NCI-H1417 (cell line): ENCODE measurements at regions not wholly inside any gene's neighbourhood (a gene's known extent, or its start where the extent isn't known, plus 50 kb on each side); places are given as distances from the start of the nearest gene placed in this dataset.
"Not testable (repeated sequence)": the region's sequence is repeated elsewhere in the genome, so short reads cannot be mapped to it uniquely, and the experiment has no call there.

Source experiments
- DNase-seq, 3 experiments: peaks; one replicate each; lab custom pipeline; 2025; lab: John Stamatoyannopoulos, UW

- DNase-seq, result peak in 1 of 3 experiments; percentile 2
Measured at GRCh38 chr1:58251430-58252073, 295.0 kb downstream of the OMA1 start.

GRCh38 chr1:58250587-58250948 is 296.0 kb downstream of the OMA1 start:
- no peak for DNase-seq

GRCh38 chr1:58249737-58250586 is 296.6 kb downstream of the OMA1 start:
- peak in 2 of 3 experiments; percentile 77 to 79 for DNase-seq

- DNase-seq, result peak in 1 of 3 experiments; percentile 61
Measured at GRCh38 chr1:58249388-58249736, 297.2 kb downstream of the OMA1 start.

DNA sequence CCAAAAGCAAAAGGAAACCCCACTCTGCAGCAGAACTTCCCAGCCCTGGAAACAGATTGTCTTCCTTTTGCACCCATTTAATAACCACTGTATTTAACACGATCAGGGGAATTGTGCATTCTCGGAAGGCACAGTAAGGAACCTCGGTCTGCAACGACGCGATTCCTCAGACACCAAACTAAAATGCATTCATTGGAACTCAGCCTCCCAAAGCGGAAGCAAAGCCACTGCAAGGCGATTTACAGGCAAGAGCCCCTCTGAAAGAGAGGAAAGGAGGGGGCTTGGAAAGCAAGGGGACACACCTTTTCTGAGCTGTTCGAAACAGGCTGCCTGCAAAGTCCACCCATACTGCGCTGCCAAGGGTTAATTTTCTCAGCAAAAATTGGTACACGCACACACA is 297.7 kb downstream of the OMA1 start:
- peak in 2 of 3 experiments; percentile 16 to 33 for DNase-seq

GRCh38 chr1:58248072-58248471 is 298.5 kb downstream of the OMA1 start:
- no peak for DNase-seq

GRCh38 chr1:58246549-58246948 is 300.0 kb downstream of the OMA1 start:
- no peak for DNase-seq

DNA sequence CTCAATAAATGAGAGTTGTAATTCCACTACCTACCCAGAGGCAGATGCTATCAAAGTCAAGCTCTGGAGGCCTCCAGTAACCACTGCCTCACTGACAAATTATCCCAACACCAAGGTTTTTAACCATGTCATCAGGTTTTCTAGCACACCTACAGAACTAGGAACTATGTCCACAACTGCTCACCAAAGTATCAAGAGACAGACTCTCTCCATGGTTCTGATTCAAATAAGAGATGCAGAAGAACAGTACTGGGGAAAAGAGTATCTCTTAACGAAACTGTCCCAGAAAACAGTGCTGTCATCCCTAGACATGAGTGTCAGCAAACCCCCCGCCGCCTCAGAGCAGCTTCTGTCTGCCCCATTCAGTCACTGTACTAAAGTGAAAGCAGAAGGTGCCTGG is 301.7 kb downstream of the OMA1 start:
- no peak for DNase-seq

- no peak for DNase-seq
Measured at GRCh38 chr1:58238846-58239245, 307.7 kb downstream of the OMA1 start.

GRCh38 chr1:58233729-58234128 is 312.8 kb downstream of the OMA1 start:
- DNase-seq, result no peak

DNA sequence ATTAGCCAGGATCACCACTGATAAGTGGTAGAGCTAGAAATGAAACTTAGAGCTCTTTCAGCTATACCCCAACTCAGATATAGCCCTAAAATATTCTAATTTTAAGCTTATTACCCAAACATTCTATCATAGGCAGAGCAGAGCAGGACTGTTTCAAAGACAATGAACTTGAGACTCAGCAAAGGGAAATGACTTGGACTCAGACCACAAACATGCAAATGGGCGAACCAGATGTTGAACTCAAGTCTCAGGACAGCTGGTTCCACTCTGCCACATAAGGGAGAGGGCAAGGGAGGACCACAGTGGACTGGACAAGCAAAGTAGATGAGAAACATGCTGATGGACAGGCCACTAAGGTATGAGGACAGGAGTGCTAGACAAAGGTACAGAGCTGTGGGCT is 315.3 kb downstream of the OMA1 start:
- no peak for DNase-seq

DNA sequence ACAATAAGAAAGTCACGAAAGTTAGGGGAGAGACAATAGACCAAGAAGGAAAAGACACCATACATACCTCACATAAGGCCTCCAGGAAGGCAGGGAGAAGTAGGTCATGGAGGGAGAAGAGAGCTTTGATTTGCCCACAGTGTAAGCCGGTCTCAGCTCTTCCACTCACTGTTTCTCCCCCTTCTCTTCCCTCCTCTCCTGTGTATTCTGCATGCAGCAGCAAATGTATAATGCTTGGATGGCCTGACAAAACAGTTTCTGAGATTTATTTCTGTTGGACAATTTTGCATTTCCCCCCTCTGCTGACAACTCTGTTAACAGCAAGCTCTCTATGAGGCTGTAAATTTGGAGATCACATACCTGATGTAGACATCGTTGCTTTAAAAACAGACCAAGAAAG is 318.9 kb downstream of the OMA1 start:
- no peak for DNase-seq

GRCh38 chr1:58223522-58223921 is 323.0 kb downstream of the OMA1 start:
- DNase-seq, result no peak

GRCh38 chr1:58220836-58221472 is 325.6 kb downstream of the OMA1 start:
- no peak for DNase-seq

DNA sequence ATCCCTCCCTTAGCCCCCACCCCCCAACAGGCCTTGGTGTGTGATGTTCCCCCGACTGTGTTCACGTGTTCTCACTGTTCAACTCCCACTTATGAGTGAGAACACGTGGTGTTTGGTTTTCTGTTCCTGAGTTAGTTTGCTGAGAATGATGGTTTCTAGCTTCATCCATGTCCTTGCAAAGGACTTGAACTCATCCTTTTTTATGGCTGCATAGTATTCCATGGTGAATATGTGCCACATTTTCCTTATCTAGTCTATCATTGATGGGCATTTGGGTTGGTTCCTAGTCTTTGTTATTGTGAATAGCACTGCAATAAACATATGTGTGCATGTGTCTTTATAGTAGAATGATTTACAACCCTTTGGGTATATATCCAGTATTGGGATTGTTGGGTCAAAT is 330.4 kb downstream of the OMA1 start:
- DNase-seq, result not testable (repeated sequence)

- DNase-seq, result no peak
Measured at GRCh38 chr1:58214674-58215073, 331.9 kb downstream of the OMA1 start.

- peak in 2 of 3 experiments; percentile 29 to 71 for DNase-seq
Measured at GRCh38 chr1:58211869-58212268, 334.7 kb downstream of the OMA1 start.

DNA sequence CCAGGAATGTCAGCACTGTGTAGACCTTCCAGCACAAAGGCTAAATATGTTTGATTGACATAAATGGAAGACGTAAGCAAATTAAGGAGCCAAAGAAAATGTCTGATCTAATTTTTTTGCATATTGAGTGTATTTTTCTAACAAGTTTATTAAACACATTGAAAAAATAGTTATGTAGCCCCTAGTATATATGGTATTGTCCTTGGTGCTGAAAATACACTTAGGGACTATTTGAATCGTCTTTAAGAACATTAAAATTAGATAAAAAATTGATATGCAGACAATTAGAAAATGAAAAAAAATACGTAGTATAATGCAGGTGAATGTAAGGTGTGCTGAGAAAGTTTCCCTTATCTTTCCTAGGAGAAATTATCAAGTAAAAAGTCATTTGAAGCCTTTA is 337.0 kb downstream of the OMA1 start:
- no peak for DNase-seq

GRCh38 chr1:58206749-58207148 is 339.8 kb downstream of the OMA1 start:
- DNase-seq, result peak in 1 of 3 experiments; percentile 3

- no peak for DNase-seq
Measured at GRCh38 chr1:58204284-58204683, 342.2 kb downstream of the OMA1 start.

GRCh38 chr1:58201492-58202106 is 344.9 kb downstream of the OMA1 start:
- no peak for DNase-seq

DNA sequence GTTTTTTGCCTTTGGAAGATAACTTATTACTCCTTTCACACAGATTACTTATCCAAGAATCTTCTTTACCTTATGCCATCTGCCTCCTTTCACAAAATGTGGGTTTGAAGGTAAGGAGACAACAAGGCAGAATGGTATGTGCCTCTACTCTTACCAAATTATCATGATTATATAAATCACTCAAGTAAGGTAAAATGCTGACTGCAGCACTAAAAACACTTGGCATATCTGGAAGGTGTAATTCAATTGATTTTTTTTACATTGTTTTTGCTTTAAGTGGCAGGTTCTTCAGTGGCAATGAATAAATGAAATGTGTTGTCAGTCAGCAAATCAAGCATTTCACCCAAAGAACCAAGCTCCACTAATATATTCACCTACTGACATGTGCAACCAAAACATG is 346.1 kb downstream of the OMA1 start:
- no peak for DNase-seq

GRCh38 chr1:58197811-58198210 is 348.7 kb downstream of the OMA1 start:
- no peak for DNase-seq
